ENCODE measurements at regions not wholly inside any gene's neighbourhood (a gene's known extent, or its start where the extent isn't known, plus 50 kb on each side); places are given as distances from the start of the nearest gene placed in this dataset.

DNA sequence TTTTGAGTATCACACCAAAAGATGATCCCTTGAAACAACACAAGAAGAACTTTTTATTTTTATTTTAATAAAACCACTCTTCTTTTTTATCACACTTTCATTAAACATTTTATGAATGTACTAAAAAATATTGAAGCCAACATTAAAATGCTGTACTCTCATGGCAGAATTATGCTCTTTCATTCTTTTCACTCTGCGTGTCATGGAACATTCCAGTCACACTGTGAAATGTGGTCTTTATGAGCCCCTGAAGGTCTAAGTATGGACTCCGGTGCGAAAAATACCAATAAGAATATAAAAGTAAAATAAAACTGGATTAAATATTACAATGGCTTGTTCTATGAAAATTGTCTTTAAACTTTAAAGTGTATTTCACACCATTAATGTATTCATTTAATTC, 148.4 kb downstream of the TMEM26 start:
- Histone ChIP-seq H3K4me2 (replicated peaks; ENCODE audit: extremely low read depth, low read length, poor library complexity, severe bottlenecking) (no peak overlapping the region), H3K27ac (ENCODE audit: low read depth in 1 of 2, low read length in 2 of 2) (no peak overlapping the region), H3K9me3 (replicated peaks in 1 of 2; ENCODE audit: control insufficient read depth in 1 of 2, insufficient read depth in 1 of 2, low read length in 2 of 2) (no peaks in the 10 kb centered on the region), H3K79me2 (ENCODE audit: insufficient read depth, low read length) (no peaks in the 10 kb centered on the region), H3K36me3 (replicated peaks in 1 of 2; ENCODE audit: control insufficient read depth in 1 of 2, insufficient read depth in 2 of 2, low read length in 2 of 2) (no peaks in the 10 kb centered on the region), H3K4me3 (replicated peaks in 1 of 3; ENCODE audit: low read depth in 2 of 3, low read length in 3 of 3) (no peak overlapping the region), H3K27me3 (ENCODE audit: control insufficient read depth in 2 of 2, insufficient read depth in 2 of 2, low read length in 2 of 2) (no peaks in the 10 kb centered on the region), H3K9ac (ENCODE audit: insufficient read depth, low read length, poor library complexity, severe bottlenecking) (no peak overlapping the region), H2AFZ (ENCODE audit: insufficient read depth, low read depth, low read length, poor library complexity, severe bottlenecking) (no peak overlapping the region), H4K20me1 (ENCODE audit: insufficient read depth, low read length) (no peaks in the 10 kb centered on the region), H3K4me1 (ENCODE audit: control insufficient read depth in 1 of 2, insufficient read depth in 2 of 2, low read length in 2 of 2) (no peaks in the 10 kb centered on the region)
- peaks cover 0 to 3% (median 0%) of the 10 kb centered on the region in 7 donors for H3K9me3 Mint-ChIP-seq
- no peak overlapping the region for H3K4me3 Mint-ChIP-seq
- H3K4me1 Mint-ChIP-seq = no peaks in the 10 kb centered on the region
- no CpG with 5 or more reads among the region's 3 CpGs for WGBS (ENCODE audit: insufficient coverage)
- peaks cover 0 to 1% (median 0%) of the 10 kb centered on the region in 3 donors for H3K27me3 Mint-ChIP-seq (ENCODE audit: low read depth in 3 of 3)
- H3K36me3 Mint-ChIP-seq = no peaks in the 10 kb centered on the region
- H3K27ac Mint-ChIP-seq = no peak overlapping the region
- intact Hi-C loops (cut with micrococcal nuclease) = no loop called here
- DNase-seq = no peak
- TF ChIP-seq, protein P1, sequence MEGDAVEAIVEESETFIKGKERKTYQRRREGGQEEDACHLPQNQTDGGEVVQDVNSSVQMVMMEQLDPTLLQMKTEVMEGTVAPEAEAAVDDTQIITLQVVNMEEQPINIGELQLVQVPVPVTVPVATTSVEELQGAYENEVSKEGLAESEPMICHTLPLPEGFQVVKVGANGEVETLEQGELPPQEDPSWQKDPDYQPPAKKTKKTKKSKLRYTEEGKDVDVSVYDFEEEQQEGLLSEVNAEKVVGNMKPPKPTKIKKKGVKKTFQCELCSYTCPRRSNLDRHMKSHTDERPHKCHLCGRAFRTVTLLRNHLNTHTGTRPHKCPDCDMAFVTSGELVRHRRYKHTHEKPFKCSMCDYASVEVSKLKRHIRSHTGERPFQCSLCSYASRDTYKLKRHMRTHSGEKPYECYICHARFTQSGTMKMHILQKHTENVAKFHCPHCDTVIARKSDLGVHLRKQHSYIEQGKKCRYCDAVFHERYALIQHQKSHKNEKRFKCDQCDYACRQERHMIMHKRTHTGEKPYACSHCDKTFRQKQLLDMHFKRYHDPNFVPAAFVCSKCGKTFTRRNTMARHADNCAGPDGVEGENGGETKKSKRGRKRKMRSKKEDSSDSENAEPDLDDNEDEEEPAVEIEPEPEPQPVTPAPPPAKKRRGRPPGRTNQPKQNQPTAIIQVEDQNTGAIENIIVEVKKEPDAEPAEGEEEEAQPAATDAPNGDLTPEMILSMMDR (IDR thresholded peaks at IDR 0.05) = no peak

DNA sequence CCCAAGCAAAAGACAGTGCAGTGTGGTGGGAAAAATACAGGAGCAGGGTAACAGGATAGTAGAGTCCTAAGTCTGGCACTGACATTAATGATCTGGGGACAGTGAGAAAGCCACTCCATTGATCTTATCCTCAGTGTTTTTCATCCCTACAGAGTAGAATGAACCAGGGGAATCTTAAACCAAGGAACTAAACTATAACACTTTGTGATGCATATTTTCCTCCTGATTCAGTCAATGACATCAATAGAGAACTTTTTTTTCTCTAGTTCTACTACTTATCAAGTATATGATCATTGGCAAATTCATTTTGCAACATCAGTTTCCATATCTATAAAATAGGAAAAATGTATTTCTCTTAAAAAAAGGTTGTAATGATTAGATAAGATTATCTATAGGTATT, 151.1 kb downstream of the TMEM26 start:
- Histone ChIP-seq H3K27ac (ENCODE audit: low read depth in 1 of 2, low read length in 2 of 2) (no peak overlapping the region), H3K9ac (ENCODE audit: insufficient read depth, low read length, poor library complexity, severe bottlenecking) (no peak overlapping the region), H3K36me3 (replicated peaks in 1 of 2; ENCODE audit: control insufficient read depth in 1 of 2, insufficient read depth in 2 of 2, low read length in 2 of 2) (no peaks in the 10 kb centered on the region), H3K4me2 (replicated peaks; ENCODE audit: extremely low read depth, low read length, poor library complexity, severe bottlenecking) (no peak overlapping the region), H4K20me1 (ENCODE audit: insufficient read depth, low read length) (no peaks in the 10 kb centered on the region), H3K4me1 (ENCODE audit: control insufficient read depth in 1 of 2, insufficient read depth in 2 of 2, low read length in 2 of 2) (no peaks in the 10 kb centered on the region), H3K9me3 (replicated peaks in 1 of 2; ENCODE audit: control insufficient read depth in 1 of 2, insufficient read depth in 1 of 2, low read length in 2 of 2) (peaks cover 0 to 5% of the 10 kb centered on the region in 2 donors), H3K4me3 (replicated peaks in 1 of 3; ENCODE audit: low read depth in 2 of 3, low read length in 3 of 3) (no peak overlapping the region), H2AFZ (ENCODE audit: insufficient read depth, low read depth, low read length, poor library complexity, severe bottlenecking) (no peak overlapping the region), H3K27me3 (ENCODE audit: control insufficient read depth in 2 of 2, insufficient read depth in 2 of 2, low read length in 2 of 2) (no peaks in the 10 kb centered on the region), H3K79me2 (ENCODE audit: insufficient read depth, low read length) (no peaks in the 10 kb centered on the region)
- H3K9me3 Mint-ChIP-seq = peaks cover 6 to 10% (median 7%) of the 10 kb centered on the region in 7 donors
- H3K27me3 Mint-ChIP-seq (ENCODE audit: low read depth in 3 of 3) = no peaks in the 10 kb centered on the region
- H3K4me1 Mint-ChIP-seq = no peaks in the 10 kb centered on the region
- no peak overlapping the region for H3K4me3 Mint-ChIP-seq
- H3K27ac Mint-ChIP-seq = no peak overlapping the region
- intact Hi-C loops (cut with micrococcal nuclease) = no loop called here
- no peak for DNase-seq
- TF ChIP-seq, protein P1 (IDR thresholded peaks at IDR 0.05) = no peak
- no peaks in the 10 kb centered on the region for H3K36me3 Mint-ChIP-seq

Data from CD14-positive monocyte (primary cell).